Stimulated activated CD8-positive, alpha-beta memory T cell treated with anti-CD3 and anti-CD28 coated beads, Interleukin-4, amount 100 ng/mL, for 48 hours (primary cell): ENCODE measurements at regions not wholly inside any gene's neighbourhood (a gene's known extent, or its start where the extent isn't known, plus 50 kb on each side); places are given as distances from the start of the nearest gene placed in this dataset.

ENCODE experiments used
- DNase-seq: peaks from one replicate; pipeline ENCODE4 v3.0.0-alpha.2; 2020

DNA sequence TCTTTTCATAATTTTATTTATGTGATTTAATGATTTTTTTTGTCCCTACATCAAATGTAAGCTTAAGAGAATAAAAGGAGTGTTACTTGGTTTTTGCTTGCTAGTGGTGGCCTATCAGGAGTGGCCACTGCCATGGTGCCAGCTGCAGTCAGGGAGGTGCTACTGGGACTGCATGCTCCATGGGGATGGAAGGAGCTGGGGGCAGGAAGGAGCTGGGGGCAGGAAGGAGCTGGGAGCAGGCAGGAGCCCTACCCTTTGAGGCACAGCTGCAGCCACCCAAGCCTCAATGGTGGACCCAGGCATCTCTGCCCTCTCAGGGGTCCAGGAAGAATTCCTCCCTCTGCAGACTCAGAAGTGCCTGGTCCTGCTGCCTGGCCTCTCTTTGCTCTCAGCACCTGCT lies 796.0 kb downstream of the SLC16A7 start:
- DNase-seq, result no peak

DNA sequence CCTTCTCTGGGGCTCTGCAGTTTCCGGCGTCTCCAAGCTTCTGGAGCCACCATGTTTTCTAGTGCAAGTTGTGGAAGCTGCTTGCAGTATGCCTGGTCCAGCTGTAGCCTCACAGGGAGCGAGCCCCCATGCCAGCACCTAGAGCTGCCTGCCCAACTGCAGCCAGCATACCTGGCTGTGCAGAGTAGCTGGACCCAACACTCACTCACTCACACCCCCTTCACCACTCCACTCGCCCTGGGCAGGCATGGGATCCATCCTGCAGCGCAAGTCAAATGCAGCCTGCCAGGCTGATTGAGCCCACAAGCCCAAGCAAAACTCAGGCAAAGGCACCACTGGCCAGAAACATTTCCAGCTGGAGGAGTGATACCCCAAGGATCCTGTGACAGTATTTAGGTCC lies 797.3 kb downstream of the SLC16A7 start:
- DNase-seq, result no peak

DNA sequence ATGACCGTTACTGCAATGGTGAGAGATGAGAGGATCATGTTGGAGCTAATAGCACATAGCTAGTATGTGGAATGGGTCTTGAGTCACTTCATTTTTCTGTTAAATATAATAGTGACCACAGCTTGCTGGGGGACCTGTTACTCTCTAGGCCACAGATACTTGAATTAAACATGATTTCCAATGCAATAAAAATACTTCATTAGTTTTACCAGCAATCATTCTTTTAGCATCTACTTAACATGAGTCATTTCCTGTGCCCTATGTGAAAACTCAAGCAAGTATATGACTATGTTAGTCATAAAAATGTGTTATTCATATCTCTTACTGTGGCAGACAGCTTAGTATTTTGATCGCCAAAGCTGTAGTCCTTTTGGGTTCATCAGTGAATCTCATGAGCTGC lies 798.8 kb downstream of the SLC16A7 start:
- no peak for DNase-seq

DNA sequence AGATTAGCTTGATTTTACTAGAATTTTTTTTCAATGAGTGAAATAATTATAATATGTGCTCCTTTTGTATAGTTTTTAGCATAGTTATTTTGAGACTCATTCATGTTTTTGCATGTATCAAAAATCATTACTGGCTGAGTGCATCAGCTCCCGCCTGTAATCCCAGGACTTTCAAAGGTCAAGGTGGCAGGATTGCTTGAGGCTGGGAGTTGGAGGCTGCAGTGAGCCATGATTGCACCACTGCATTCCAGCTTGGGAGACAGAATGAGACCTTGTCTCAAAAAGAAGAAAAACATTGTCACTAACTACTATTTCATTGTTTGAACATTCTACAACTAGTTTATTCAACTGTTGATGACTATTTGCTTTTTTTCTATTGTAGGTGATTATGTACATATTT lies 802.7 kb downstream of the SLC16A7 start:
- no peak for DNase-seq

DNA sequence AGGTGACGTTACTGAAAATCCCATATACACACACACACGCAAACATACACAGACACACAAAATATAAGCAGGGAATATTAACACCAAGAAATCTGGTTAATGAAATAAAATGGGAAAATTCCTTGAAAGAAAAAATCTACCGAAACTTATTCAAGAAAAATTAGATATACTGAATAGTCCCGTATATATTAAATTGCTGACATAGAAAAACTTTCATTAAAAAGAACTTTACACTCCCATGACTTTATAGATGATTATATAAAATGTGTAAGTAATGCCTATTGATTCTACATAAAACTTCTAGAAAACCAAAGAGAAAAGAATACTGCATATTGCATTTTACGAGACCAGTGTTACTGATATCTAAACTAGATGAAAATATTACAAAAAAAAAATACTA lies 803.2 kb downstream of the SLC16A7 start:
- no peak for DNase-seq

DNA sequence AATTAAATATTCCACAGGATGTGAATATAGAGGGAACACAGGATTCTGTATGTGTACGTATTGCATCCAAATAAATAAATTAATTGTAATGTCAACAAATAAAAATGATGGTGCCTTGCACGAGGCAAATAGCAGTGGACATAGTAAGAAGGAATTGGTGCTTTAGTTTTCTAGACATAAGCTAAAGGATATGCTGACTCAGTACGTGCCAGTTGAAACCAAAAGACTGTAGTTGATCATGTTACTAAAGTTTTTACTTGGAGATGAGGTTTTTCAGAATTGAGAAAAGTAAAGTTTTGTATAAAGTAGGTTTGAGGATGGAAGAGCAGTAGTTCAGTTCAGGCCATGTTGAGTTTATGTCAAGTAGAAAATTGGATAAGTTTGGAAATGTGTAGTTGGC lies 807.2 kb downstream of the SLC16A7 start:
- no peak for DNase-seq

DNA sequence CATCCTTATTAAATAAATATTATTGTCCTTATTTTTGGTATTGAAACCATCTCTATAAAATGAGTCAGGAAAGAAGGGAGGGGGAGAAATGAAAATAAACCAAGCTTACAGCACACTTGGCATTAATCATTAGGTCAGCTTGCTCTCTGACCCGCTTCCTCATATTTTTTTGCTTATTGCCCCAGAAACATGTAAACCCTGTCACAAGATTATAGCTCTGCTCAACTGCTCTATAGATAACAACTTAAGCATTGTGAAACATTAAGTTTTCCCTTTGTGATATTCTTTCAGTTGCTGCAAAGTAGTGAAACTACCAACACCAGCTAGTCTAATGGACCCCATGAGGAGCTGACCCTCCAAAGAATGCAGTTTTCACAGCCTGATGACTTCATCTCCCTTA lies 819.5 kb downstream of the SLC16A7 start:
- DNase-seq, result no peak

DNA sequence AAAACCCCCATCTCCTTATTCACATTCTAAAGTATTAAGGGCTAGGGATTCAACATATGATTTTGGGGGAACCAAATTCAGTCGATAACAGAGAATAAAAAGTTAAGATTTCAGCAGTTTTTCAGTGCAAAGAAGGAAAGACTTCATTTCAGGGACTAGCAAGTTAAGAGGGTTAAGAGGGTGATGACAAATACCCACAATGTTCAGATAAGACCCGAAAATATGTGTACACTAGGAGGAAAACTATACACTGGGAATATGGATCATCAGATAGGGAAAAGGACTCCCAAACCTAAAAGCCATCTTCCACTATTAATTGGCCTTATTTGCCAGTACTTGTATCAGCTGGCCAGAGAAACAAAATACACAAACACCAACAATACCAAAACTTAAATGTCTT lies 824.2 kb downstream of the SLC16A7 start:
- DNase-seq, result no peak

DNA sequence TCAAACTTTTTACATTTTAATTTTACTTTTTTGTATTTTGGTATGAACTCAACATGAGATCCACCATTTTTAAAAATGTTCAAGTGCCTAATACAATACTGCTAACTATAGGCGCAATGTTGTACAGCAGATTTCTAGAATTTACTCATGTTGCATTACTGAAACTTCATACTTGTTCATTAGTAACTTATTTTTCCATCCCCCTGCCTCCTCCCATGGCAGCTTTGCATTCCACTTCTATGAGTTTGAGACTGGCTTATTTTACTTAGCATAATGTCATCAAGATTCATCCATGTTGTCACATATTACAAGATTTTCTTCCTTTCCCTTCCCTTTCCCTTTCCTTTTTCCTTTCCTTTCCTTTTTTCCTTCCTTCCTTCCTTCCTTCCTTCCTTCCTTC lies 825.9 kb downstream of the SLC16A7 start:
- no peak for DNase-seq

DNA sequence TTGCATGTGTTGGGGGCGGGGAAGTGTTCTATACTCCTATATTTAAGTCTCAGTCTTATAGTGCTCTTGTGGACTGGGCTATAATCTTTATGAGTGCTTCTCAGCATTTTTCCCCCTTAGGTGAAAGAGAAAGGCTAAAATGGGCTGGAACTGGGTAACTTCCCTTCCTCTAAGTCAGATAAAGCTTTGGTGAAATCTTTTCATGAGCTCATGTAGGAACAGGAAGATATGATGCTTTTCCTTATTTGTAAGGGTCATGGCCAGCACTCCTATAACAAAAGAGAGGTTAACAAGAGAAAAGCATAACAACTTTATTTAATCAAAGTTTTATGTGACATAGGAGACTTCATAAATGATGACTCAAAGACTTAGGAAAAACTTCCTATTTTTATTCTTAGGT lies 841.5 kb downstream of the SLC16A7 start:
- no peak for DNase-seq

DNA sequence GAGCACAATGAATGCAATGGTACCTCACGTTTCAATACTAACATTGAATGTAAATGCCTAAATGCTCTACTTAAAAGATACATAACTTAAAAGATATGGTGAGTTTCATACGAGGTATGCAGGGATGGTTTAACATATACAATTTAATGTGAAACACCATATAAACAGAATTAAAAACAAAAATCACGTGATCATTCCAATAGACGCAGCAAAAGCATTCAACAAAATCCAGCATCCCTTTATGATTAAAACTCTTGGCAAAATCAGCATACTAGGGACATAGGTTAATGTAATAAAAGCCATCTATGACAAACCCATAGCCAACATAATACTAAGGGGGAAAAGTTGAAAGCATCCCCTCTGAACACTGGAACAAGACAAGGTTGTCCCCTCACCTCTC lies 845.7 kb downstream of the SLC16A7 start:
- DNase-seq, result no peak

DNA sequence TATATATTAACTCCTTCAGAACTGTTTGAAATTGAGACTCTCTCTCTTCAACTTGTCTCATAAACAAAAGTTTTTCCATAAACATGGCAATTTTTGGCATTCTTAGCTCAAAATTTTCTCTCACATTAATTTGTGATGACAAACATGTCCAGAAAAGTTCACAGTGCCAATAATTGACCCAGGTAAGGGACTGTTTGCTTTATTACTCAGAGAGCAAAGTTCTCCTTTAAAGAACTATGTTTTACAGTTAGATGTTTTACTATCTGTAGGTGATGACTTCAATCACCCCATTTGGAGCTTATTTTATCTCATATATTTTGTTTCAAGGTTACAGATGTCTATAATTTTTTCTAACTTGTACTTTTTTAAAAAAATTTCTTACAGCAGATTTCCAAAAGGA lies 855.6 kb downstream of the SLC16A7 start:
- no peak for DNase-seq

DNA sequence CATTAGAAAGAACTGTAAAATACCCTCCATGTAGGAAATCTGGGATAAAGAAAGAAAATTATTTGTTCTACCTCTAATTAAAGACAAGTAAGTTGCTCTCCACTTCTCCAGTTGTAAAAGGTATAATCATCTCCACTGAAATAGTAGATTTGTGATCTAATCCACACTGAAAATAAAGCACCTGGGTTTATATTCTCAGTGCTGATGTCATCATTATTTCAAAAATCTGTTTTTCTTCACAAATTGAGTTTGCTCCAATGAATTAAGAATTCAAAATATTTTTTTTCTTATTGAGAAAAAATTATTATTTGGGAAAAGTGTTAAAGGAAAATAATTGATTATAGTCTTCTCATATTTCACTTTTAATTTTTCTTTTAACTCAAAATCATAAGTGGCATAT lies 869.2 kb downstream of the SLC16A7 start:
- DNase-seq, result no peak

DNA sequence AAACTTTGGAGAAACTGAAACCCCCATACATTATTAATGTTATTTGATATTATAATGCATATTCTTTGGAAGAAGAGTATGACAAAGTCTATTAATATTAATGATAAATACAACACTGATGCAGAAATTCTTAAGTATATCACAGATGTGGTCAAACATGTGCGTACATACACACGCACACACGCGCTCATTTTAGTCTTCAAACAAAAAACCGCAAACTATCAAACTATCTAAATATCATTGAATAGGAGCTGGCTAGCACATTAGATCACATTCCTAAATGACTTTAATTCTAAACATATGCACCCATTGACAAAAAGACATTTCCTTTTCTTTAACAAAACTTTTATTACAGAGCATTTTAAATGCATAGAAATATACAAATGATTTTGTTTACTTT lies 872.7 kb downstream of the SLC16A7 start:
- no peak for DNase-seq

DNA sequence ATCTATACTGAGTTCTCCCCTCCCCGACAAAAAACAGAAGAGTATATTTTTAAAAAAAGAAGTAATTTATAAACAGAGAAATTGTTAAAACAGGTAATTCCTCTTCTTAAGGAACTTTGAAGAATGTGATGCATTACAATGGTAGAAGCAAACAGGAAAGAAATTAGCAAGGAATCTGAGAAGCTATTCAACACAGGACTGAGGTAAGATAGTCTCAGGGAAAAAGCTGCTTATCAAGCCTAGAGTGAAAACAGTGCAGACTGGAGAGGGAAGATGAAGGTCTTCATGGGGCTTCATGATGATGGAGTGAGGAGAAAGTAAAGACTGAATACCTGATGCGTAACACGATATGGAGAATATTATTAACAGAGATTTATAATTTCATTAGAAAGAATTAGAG lies 880.0 kb downstream of the SLC16A7 start:
- DNase-seq, result no peak

DNA sequence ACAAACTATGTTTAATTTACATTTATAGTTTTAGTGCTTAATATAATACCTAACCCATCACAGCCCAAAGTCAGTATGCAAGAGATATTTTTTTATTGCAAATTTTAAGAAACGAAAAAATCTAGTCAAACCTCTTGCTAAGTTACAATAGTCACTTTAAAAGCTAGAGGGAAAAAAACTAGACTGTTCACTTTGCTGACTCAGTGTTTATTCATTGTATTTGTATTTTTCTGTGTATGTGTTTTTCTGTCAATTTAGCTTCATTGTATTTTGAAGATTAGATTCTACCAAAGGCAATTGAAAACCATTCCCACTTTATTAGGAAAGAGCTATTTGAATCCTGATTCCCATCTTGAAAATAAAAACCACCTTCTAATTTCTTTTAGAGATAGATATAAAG lies 891.5 kb downstream of the SLC16A7 start:
- no peak for DNase-seq

DNA sequence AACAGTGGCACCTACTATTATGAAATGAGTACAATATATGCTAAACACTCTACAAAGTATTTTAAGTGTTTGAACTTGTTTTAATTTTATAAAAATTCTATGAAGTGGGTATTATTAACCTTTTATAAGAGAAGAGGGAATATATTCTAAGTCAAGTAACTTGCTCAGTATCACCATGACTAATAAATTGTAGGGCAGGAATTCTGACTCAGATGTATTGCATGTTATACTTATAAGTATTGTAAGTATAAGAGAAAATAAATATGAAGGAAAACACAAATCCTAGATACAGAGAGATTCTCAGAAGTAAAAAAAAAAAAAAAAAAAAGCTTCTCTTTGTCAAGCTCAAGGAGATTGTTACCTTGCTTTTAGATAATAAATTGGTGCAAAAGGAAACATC lies 893.2 kb downstream of the SLC16A7 start:
- DNase-seq, result no peak

DNA sequence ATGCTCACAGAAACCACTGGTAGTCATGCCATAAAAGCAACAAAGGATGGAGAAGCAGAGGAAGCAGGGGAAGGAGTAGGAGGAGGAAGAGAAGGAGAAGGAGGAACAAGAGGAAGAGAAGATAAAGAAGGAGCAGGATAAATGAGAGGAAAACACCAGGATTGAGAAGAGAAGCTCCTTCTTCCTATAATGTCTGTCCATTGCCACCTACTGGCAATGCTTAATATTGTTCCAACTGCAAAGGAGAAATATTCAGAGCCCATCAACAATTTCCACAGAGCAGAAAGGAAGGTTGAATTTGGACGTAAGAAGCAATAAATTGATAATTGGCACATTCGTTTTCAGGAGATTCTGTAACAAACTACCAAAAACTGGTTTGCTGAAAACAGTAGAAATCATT lies 898.4 kb downstream of the SLC16A7 start:
- DNase-seq, result no peak

DNA sequence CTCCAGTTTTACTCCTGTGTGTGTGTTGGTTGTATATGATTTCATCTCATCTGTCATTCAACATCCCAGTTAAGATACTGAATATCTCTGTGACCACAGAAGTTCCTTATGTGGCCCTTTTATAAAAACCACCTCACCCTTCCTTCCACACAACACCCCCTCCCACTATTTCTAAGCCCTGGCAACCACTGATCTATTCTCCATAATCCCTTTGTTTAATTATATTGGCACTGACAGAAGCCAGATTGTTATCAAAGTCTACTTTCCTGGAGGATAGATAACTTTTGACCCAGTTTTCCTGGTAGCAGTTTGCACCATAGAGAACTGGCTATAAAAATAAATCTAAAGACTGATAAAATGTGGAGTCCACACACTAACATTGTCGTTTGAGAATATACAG lies 902.8 kb downstream of the SLC16A7 start:
- DNase-seq, result no peak

DNA sequence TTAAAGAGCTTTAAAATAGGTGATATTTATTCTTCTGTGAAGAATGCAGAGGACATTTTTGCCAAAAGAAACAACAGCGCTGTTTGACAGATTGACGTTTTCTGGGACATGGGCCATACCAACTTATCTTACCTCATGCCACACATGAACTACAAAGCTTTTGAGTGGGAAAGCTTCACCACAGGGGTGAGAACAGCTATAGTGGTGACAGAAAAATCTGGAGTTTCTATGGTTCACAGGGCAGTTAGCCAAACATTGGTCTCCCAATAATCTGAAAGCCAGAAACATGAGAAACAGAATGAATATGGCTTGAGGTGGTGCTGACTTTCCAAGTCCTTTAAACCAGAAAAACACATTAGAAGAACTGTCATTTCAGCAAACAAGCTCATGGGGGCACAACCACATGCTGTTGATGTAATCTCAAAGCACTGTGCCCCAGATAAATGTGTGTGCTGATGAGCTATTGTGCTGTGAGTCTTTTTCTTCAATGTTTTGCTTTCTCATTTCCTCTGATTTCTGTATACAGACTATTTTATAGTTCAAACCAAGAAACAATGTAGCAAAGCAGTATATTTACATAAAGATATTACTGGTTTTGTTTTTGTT lies 905.4 kb downstream of the SLC16A7 start:
- DNase-seq, result no peak

DNA sequence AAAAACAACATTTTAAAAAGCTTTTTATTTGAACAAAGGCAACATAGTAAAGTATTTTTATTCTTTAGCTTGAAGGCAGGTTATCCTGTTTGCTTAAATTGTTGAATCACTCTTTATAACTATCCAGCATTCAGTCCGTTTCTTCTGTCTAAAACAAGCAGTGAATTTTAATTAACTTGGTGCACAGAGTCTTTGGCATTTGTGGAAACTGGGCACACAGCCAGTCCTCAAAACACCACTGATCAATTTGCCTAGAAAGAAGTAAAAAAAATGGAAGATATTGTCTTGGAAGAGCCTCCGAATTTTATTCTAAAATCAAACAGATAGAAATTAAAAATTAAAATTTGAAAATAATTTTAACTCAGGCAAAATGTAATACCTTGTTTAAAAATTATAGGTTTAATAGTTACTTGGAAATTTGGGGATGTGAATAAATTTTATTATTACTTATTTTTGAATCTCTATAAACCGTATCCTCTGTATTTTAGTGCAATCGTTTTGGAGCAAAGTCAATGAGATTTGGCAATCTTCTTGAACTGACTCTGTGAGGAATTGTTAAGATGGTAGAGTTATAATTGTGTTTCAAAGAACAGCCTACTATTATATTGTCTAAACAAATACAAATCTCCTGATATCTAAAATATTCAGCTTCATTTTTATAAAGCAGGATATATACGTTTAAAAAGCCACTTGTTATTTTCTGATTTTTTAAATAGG lies 927.0 kb downstream of the SLC16A7 start:
- DNase-seq, result no peak

DNA sequence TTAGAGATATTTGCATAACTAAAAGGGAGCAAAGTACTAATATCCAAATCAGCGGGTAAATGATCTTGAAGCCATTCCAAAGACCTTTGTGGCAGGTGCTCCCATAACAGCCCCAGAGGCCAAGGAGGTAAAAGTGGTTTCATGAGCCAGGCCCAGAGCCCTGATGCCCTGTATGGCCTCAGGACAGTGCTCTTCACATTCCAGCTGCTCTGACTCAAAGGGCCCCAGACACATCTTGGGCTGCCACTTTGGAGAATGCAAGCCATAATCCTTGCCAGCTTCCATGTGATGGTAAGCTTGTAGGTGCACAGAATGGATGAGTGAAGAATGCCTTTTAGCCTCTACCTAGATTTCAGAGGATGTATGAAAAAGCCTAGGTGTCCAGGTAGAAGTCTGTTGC lies 933.4 kb downstream of the SLC16A7 start:
- no peak for DNase-seq

DNA sequence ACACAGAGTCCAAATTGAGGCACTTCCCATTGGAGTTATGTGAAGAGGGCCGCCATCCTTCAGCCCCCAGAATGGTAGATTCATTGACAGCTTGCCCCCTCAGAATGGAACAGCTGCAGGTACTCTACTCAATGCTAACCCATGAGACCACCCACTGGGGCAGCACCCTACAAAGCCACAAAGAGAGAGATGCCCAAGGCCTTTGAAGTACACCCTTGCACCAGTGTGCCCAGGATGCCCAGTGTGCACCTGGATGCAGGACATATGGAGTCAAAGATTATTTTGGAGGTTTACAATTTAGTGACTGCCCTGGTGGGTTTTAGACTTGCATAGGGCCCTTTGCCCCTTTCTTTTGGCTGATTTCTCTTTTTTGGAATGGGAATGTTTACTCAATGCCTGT lies 933.9 kb downstream of the SLC16A7 start:
- no peak for DNase-seq

DNA sequence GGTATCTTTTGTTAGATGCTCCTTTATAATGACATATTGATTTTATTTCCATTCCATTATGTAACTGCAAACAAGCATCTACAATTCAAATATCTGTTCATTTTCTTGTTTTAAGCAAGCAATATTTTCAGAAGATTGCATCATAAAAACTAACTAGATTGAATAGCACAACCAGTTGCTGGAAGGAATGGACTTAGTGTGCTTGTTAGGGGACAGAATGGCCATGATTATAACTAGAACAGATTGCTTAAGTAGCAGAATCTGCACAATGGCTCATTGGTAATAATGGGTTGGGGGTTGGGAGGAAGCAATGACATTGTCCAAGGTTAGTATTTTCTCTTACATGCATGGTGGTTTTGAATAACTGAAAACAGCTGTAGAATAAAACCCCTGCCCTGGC lies 939.5 kb downstream of the SLC16A7 start:
- DNase-seq, result no peak

DNA sequence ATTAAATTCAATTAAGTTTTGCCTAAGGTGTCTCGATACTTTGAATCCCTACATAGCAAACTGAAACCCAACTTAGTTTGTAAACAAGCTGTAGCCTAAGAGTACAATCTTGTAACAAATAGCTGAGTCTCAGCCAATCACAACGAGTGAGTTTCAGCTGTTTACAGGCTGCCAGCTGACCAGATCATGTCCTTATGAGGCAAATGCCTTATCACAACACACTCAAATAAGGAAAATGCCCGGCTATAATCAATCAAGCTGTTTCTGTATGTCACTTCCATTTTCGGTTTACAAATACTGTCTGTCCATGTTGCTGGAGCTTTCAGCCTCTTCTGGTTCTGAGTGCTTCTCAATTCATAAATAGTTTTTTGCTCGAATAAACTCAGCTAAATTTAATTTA lies 943.8 kb downstream of the SLC16A7 start:
- no peak for DNase-seq
